Thymus (tissue), 11 donors: ENCODE measurements at regions not wholly inside any gene's neighbourhood (a gene's known extent, or its start where the extent isn't known, plus 50 kb on each side); places are given as distances from the start of the nearest gene placed in this dataset.

Experiments used
- DNase-seq, 9 donors: peaks; one replicate each; pipeline ENCODE4 v3.0.0-alpha.2; 2013; ENCODE audit warnings: low spot score in 9 of 9, low read depth in 6 of 9, missing footprints in 1 of 9
- H3K27ac ChIP-seq, 2 donors: one replicate each; pipeline ENCODE4 v1.5.1; 2013; ENCODE audit warnings: control low read depth in 1 of 2, low read depth in 1 of 2, low read length in 1 of 2, mild to moderate bottlenecking in 1 of 2, moderate library complexity in 1 of 2
- H3K27me3 ChIP-seq, 2 donors: one replicate each; pipeline ENCODE4 v1.5.1; 2013; ENCODE audit warnings: low read length in 1 of 2; ENCODE audit not compliant: control insufficient read depth in 2 of 2, insufficient read depth in 1 of 2
- H3K36me3 ChIP-seq, 2 donors: one replicate each; pipeline ENCODE4 v1.5.1; 2013; ENCODE audit warnings: low read length in 1 of 2, mild to moderate bottlenecking in 1 of 2, moderate library complexity in 1 of 2; ENCODE audit not compliant: control insufficient read depth in 2 of 2, insufficient read depth in 2 of 2
- H3K4me1 ChIP-seq, 2 donors: one replicate each; pipeline ENCODE4 v1.5.1; 2013; ENCODE audit warnings: low read length in 2 of 2; ENCODE audit not compliant: control insufficient read depth in 2 of 2, insufficient read depth in 2 of 2
- H3K4me3 ChIP-seq, 2 donors: one replicate each; pipeline ENCODE4 v1.5.1; 2013; ENCODE audit warnings: low read length in 2 of 2, control low read depth in 1 of 2, mild to moderate bottlenecking in 1 of 2
- H3K9me3 ChIP-seq, 2 donors: one replicate each; pipeline ENCODE4 v1.5.1; 2013; ENCODE audit warnings: low read length in 1 of 2, mild to moderate bottlenecking in 1 of 2; ENCODE audit not compliant: control insufficient read depth in 2 of 2, insufficient read depth in 1 of 2
- WGBS: extraction: QIAGEN DNeasy Blood & Tissue Kit; methylation state at CpG from one replicate; pipeline ENCODE4 v1.1.7; 2013; 5-methylcytosine and 5-hydroxymethylcytosine counted together
- donor health status: healthy.

GRCh38 chr2:3129867-3130266, 247.8 kb downstream of the EIPR1 start:
- 85% methylated on average over 6 of the region's 6 CpGs for WGBS
- Histone ChIP-seq H3K27me3 (peaks cover 0 to 6% of the 10 kb centered on the region in 2 donors), H3K36me3 (no peaks in the 10 kb centered on the region), H3K4me3 (no peak overlapping the region), H3K27ac (no peak overlapping the region), H3K9me3 (no peaks in the 10 kb centered on the region), H3K4me1 (peaks cover 0 to 39% of the 10 kb centered on the region in 2 donors)
- peak in 2 of 9 donors; percentile 10 to 40 for DNase-seq

- H3K36me3 ChIP-seq = no peaks in the 10 kb centered on the region
- peaks cover 0 to 6% of the 10 kb centered on the region in 2 donors for H3K27me3 ChIP-seq
- H3K4me3 ChIP-seq = no peak overlapping the region
- no peak for DNase-seq
- H3K4me1 ChIP-seq = peaks cover 0 to 39% of the 10 kb centered on the region in 2 donors
- no peaks in the 10 kb centered on the region for H3K9me3 ChIP-seq
- H3K27ac ChIP-seq = no peak overlapping the region
- 97% methylated on average over 7 of the region's 7 CpGs for WGBS
Observed at GRCh38 chr2:3128786-3129185, 248.8 kb downstream of the EIPR1 start.

- Histone ChIP-seq H3K9me3 (no peaks in the 10 kb centered on the region), H3K36me3 (no peaks in the 10 kb centered on the region), H3K27me3 (peaks cover 0 to 6% of the 10 kb centered on the region in 2 donors), H3K27ac (no peak overlapping the region), H3K4me1 (peaks cover 0 to 39% of the 10 kb centered on the region in 2 donors), H3K4me3 (no peak overlapping the region)
- no peak for DNase-seq
- 58% methylated on average over 5 of the region's 5 CpGs for WGBS
Observed at GRCh38 chr2:3127710-3128109, 249.9 kb downstream of the EIPR1 start.

- Histone ChIP-seq H3K36me3 (no peaks in the 10 kb centered on the region), H3K9me3 (no peaks in the 10 kb centered on the region), H3K27ac (no peak overlapping the region), H3K4me1 (peaks cover 0 to 34% of the 10 kb centered on the region in 2 donors), H3K27me3 (peaks cover 0 to 6% of the 10 kb centered on the region in 2 donors), H3K4me3 (no peak overlapping the region)
- DNase-seq = peak in 1 of 9 donors; percentile 38
- 87% methylated on average over 23 of the region's 23 CpGs for WGBS
Observed at GRCh38 chr2:3126911-3127621, 250.6 kb downstream of the EIPR1 start.

GRCh38 chr2:3126171-3126910, 251.3 kb downstream of the EIPR1 start:
- WGBS = 97% methylated on average over 14 of the region's 14 CpGs
- H3K9me3 ChIP-seq = no peaks in the 10 kb centered on the region
- no peaks in the 10 kb centered on the region for H3K36me3 ChIP-seq
- H3K4me1 ChIP-seq = peaks cover 0 to 31% of the 10 kb centered on the region in 2 donors
- H3K4me3 ChIP-seq = no peak overlapping the region
- DNase-seq = no peak
- H3K27ac ChIP-seq = peak overlapping the region in 1 of 2 donors; percentile 8
- H3K27me3 ChIP-seq = peaks cover 0 to 6% of the 10 kb centered on the region in 2 donors

GRCh38 chr2:3125761-3126130, 251.9 kb downstream of the EIPR1 start:
- Histone ChIP-seq H3K27ac (peak overlapping the region in 1 of 2 donors; percentile 8), H3K4me1 (peaks cover 0 to 27% of the 10 kb centered on the region in 2 donors), H3K36me3 (no peaks in the 10 kb centered on the region), H3K27me3 (no peaks in the 10 kb centered on the region), H3K9me3 (no peaks in the 10 kb centered on the region), H3K4me3 (no peak overlapping the region)
- no peak for DNase-seq
- WGBS = 96% methylated on average over 10 of the region's 10 CpGs

- H3K4me1 ChIP-seq = peaks cover 0 to 23% of the 10 kb centered on the region in 2 donors
- no peaks in the 10 kb centered on the region for H3K9me3 ChIP-seq
- no peak overlapping the region for H3K4me3 ChIP-seq
- 94% methylated on average over 26 of the region's 26 CpGs for WGBS
- H3K27me3 ChIP-seq = no peaks in the 10 kb centered on the region
- no peaks in the 10 kb centered on the region for H3K36me3 ChIP-seq
- peak overlapping the region in 1 of 2 donors; percentile 8 for H3K27ac ChIP-seq
- DNase-seq = no peak
Observed at GRCh38 chr2:3125001-3125760, 252.4 kb downstream of the EIPR1 start.

GRCh38 chr2:3122525-3122924, 255.1 kb downstream of the EIPR1 start:
- 94% methylated on average over 2 of the region's 2 CpGs for WGBS
- no peak for DNase-seq
- Histone ChIP-seq H3K4me1 (peaks cover 0 to 8% of the 10 kb centered on the region in 2 donors), H3K4me3 (no peak overlapping the region), H3K9me3 (no peaks in the 10 kb centered on the region), H3K27me3 (no peaks in the 10 kb centered on the region), H3K27ac (no peak overlapping the region), H3K36me3 (no peaks in the 10 kb centered on the region)

GRCh38 chr2:3121601-3122000, 256.0 kb downstream of the EIPR1 start:
- 99% methylated on average over 2 of the region's 2 CpGs for WGBS
- no peak overlapping the region for H3K27ac ChIP-seq

More at GRCh38 chr2:3121601-3122000, 256.0 kb downstream of the EIPR1 start:
- no peak for DNase-seq
- Histone ChIP-seq H3K27me3 (no peaks in the 10 kb centered on the region), H3K9me3 (no peaks in the 10 kb centered on the region), H3K36me3 (no peaks in the 10 kb centered on the region), H3K4me3 (no peak overlapping the region), H3K4me1 (no peaks in the 10 kb centered on the region)
